Activated naive CD4-positive, alpha-beta T cell treated with Interleukin-2 at 50 U/mL for 16 hours (primary cell): ENCODE measurements at regions not wholly inside any gene's neighbourhood (a gene's known extent, or its start where the extent isn't known, plus 50 kb on each side); places are given as distances from the start of the nearest gene placed in this dataset.

Source experiments
- DNase-seq: peaks from one replicate; pipeline ENCODE4 v3.0.0-alpha.2; 2020

- DNase-seq: no peak
These were observed 375.3 kb downstream of the PLOD2 start for GRCh38 chr3:145785668-145786067.

- DNase-seq: no peak
These were observed 363.0 kb downstream of the PLOD2 start for GRCh38 chr3:145798007-145798406.

- DNase-seq: no peak
These were observed 362.1 kb downstream of the PLOD2 start for GRCh38 chr3:145798696-145799537.

- no peak for DNase-seq
These were observed 359.3 kb downstream of the PLOD2 start for GRCh38 chr3:145801696-145802095.

GRCh38 chr3:145807990-145808389 is 353.0 kb downstream of the PLOD2 start:
- DNase-seq: no peak

GRCh38 chr3:145812391-145812790 is 348.6 kb downstream of the PLOD2 start:
- DNase-seq: no peak

GRCh38 chr3:145815707-145816413 is 345.1 kb downstream of the PLOD2 start:
- no peak for DNase-seq

- DNase-seq: no peak
These were observed 343.0 kb downstream of the PLOD2 start for GRCh38 chr3:145817870-145818483.

- no peak for DNase-seq
These were observed 340.8 kb downstream of the PLOD2 start for GRCh38 chr3:145820170-145820569.

- no peak for DNase-seq
These were observed 318.6 kb downstream of the PLOD2 start for GRCh38 chr3:145842294-145842902.

GRCh38 chr3:145843561-145843960 is 317.4 kb downstream of the PLOD2 start:
- DNase-seq: no peak

GRCh38 chr3:145849115-145849514 is 311.9 kb downstream of the PLOD2 start:
- no peak for DNase-seq

- DNase-seq: no peak
These were observed 306.5 kb downstream of the PLOD2 start for GRCh38 chr3:145854499-145854898.

GRCh38 chr3:145857956-145858355 is 303.0 kb downstream of the PLOD2 start:
- DNase-seq: no peak

GRCh38 chr3:145864336-145864735 is 296.6 kb downstream of the PLOD2 start:
- no peak for DNase-seq

GRCh38 chr3:145865399-145866018 is 295.5 kb downstream of the PLOD2 start:
- no peak for DNase-seq

- DNase-seq: no peak
These were observed 291.0 kb downstream of the PLOD2 start for GRCh38 chr3:145869958-145870357.

GRCh38 chr3:145882436-145882835 is 278.5 kb downstream of the PLOD2 start:
- no peak for DNase-seq

GRCh38 chr3:145889730-145890129 is 271.3 kb downstream of the PLOD2 start:
- DNase-seq: no peak

- no peak for DNase-seq
These were observed 268.1 kb downstream of the PLOD2 start for GRCh38 chr3:145892869-145893268.

- DNase-seq: no peak
These were observed 267.7 kb downstream of the PLOD2 start for GRCh38 chr3:145893331-145893730.

GRCh38 chr3:145898487-145898886 is 262.5 kb downstream of the PLOD2 start:
- DNase-seq: no peak

- DNase-seq: no peak
These were observed 261.7 kb downstream of the PLOD2 start for GRCh38 chr3:145899241-145899640.
